Fibroblast of skin of back (primary cell): ENCODE measurements at regions not wholly inside any gene's neighbourhood (a gene's known extent, or its start where the extent isn't known, plus 50 kb on each side); places are given as distances from the start of the nearest gene placed in this dataset.
A peak's percentile ranks its signal among the peaks of the same experiment; 100 is the strongest.
"Not testable (repeated sequence)": the region's sequence is repeated elsewhere in the genome, so short reads cannot be mapped to it uniquely, and the experiment has no call there.

Experiments
- DNase-seq: peaks from one replicate; pipeline ENCODE4 v3.0.0-alpha.2; 2013

GRCh38 chr20:48490341-48490740 is 337.5 kb downstream of the PREX1 start:
- not testable (repeated sequence) for DNase-seq

- DNase-seq, result no peak
These were observed 338.1 kb downstream of the PREX1 start for GRCh38 chr20:48489656-48490055.

- DNase-seq, result no peak
These were observed 338.7 kb downstream of the PREX1 start for GRCh38 chr20:48489046-48489463.

DNA sequence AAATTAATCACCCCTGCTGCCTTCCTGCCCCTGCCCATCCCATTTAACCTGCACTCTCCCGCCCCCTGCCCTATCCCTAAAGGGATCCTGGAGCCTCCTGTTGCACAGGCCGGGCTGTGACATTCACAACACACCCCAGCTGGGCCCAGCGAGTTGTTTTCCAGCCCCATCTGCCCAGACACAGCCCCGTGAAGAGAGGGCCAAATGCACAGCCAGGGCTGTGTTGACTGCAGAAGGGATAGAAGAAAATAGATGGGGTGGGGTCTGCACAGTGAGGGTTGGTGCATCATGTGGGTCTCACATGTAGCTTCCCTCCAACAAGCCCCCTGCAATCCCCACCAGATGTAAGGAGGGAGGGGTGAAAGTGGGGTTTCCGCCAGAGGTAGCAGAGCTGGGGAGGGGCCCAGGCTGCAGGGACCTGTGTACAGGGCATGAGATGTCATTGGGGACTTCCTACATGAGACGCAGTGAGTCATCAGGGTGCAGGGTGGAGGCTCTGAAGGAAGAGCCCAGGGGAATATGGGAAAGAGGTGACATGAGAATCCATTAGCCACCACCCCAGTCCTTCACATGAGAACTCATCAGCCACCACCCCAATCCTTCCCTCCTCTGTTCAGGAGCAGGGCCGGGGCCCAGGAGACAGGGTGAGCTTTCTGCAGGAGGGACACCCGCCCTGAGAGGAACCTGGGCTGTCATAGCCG is 339.3 kb downstream of the PREX1 start:
- DNase-seq, result not testable (repeated sequence)

DNA sequence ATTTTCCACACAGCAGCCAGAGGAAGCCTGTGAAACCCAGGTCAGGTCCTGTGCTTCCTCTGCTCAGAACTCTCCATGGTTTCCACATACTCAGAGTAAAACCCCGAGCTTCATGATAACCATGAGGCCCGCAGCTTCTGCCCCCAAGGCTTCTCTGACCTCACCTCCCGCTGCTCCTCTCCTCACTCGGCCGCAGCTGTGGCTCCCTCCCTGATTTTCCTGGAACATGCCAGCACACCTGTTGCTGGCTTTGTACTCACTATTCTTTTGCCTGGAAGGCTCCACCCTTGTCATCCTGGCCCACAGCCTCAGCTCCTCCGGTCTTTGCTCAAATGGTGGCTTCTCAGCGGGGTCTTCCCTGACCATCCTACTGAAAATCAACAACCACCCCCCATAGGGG is 341.7 kb downstream of the PREX1 start:
- no peak for DNase-seq

- DNase-seq, result not testable (repeated sequence)
These were observed 342.6 kb downstream of the PREX1 start for GRCh38 chr20:48485153-48485552.

DNA sequence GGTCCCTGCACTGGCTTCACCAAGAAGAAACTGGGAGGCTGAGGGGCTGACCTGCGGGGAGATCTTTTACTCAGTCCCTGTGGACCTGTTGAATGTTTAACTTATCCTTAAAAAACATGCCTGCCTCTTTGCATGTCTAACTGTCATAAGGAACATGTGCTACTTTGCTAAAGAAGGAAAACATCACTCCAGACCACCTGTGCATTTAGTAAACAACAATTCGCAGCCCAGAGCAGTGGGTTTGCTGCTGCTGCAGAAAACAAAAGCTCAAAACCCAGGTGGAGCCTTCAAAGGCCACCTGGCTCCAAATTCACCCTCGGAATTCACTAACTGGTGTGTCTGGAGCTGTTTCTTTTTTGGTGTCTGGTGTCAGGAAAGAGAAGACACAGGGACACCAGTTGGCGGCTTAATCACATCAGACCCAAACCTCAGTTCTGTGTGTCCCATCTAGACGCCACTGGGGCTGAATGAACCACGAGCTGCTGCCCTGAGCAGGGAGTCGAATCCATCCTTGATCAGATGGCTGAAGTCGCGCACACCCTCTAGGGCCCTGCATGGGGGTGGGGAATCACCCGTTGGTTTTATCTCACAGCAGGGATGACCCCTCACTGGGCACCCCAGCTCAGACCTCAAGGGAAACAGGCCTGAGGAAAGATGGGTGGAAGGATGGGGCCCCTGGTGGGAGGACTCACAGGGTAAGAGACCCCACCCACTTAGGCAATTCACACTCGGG is 344.3 kb downstream of the PREX1 start:
- DNase-seq, result no peak

DNA sequence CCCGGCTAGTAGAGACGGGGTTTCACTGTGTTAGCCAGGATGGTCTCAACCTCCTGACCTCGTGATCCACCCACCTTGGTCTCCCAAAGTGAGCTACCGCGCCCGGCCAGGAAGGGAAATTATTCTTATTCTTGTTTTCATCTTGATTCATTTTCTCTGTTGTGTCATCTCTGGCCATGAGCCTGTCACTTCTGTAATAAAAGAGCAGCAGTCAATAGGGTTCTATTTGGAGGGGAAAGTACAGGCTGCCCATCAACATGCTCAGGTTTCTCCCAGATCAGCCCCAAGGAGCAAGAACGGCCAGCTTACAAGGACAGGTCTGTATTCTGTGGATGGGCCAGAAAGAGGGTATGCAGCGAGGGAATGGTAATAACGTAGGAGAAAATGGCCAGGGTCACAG is 345.0 kb downstream of the PREX1 start:
- DNase-seq, result no peak

GRCh38 chr20:48480216-48480772 is 347.5 kb downstream of the PREX1 start:
- DNase-seq, result no peak

GRCh38 chr20:48478806-48479585 is 348.8 kb downstream of the PREX1 start:
- no peak for DNase-seq

GRCh38 chr20:48478370-48478769 is 349.4 kb downstream of the PREX1 start:
- no peak for DNase-seq

- DNase-seq, result no peak
These were observed 350.9 kb downstream of the PREX1 start for GRCh38 chr20:48476854-48477253.

GRCh38 chr20:48474022-48474421 is 353.8 kb downstream of the PREX1 start:
- DNase-seq, result no peak

DNA sequence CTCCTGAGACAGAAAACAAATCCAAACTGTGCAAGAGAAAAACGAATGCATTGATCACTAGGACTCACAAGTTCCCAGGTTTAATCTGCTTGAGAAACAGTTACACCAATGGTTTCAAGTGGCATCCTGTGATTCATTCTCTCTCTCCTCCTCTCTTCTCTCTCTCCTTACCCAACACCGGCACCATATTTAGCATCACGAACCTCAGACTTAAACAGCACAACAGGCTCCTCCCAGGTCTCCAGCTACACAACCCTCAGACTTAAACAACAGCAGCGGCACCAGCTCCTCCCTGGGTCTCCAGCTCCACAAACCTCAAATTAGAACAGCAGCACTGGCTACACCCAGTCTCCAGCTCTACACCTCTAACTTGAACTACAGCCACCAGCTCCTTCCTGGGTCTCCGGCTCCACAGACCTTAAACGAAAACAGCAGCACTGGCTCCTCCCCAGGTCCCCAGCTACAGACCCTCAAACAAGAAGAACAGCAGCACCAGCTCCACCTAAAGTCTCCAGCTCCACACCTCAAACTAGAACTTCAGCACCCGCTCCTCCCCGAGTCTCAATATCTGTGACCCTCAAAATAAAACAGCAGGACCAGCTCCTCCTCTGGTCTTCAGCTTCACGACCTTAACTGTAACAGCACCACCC is 355.9 kb downstream of the PREX1 start:
- DNase-seq, result no peak

DNA sequence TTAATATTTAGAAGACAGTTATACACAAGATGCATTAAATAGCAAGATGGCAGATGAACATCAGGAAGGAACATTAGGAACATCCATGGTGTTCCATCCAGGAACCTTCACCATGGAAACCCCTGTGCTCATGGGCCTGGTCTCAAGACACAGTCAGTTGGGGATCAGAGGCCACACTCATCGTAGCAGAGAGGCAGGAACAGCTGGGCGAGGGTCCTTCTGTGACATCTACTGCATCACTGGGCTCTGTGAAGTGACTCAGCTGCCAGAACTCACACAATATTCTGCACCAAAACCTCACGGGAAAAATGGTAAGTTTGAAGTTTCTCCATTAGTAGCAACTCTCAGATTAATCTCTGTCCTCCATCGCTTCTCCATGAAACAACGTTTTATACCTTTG is 356.6 kb downstream of the PREX1 start:
- DNase-seq, result no peak

- DNase-seq, result no peak
These were observed 357.7 kb downstream of the PREX1 start for GRCh38 chr20:48470141-48470540.

DNA sequence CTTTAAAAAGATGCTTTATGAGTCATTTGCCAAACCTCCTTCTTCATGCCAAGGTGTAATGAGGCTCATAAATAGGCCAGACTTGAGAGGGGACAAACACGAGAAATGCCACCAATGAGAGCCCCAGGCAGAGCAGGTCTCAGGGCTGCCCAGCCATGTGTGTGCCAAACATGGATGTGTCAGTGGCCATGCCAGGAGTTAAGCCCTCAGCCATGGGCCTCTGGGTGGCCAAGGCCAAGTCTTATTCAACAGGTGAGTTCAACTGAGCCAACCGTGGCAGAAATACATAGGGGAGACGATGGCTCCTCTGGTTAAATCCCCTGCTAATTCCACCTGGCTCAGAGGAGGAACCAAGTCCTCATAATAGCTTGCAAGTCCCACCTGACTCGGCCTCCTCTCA is 358.8 kb downstream of the PREX1 start:
- no peak for DNase-seq

DNA sequence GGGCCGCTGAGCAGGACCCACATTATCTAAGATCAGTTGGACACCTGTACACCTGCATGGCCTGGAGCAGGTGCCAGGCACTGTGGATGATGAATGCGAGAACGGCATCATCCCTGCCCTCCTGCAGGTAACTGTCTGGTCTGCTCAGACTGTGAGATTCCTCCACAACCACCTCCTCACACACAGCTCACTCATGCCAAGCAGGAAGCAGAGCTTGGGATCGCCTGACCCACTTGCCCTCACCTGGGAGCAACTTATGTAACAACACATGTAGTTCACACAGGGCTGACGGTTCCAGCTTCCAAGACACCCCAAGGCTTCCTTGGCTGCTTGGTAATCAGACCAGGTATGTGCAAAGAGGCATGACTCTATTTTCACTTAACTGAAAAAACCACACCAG is 359.2 kb downstream of the PREX1 start:
- DNase-seq, result no peak

- DNase-seq, result no peak
These were observed 360.2 kb downstream of the PREX1 start for GRCh38 chr20:48467622-48468021.

DNA sequence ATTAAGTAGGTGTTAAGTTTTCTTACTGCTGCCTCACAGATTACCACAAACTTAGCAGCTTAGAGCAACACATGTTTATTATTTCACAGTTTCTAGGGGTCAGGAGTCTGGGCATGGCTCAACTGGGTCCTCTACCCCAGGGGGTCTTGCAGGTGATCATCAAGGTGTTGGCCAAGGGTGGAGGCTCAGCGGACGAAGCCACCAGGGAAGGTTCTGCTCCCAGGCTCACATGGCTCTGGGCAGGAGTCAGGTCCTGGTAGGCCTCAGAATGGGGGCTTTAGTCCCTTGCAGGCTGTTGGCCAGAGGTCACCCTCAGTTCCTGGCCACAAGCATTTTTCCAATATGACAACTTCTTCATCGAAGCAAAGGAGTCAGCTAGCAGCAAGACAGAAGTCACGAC is 362.5 kb downstream of the PREX1 start:
- DNase-seq, result no peak

- peak; percentile 4 for DNase-seq
These were observed 363.9 kb downstream of the PREX1 start for GRCh38 chr20:48463916-48464315.

- DNase-seq, result no peak
These were observed 364.6 kb downstream of the PREX1 start for GRCh38 chr20:48463096-48463720.
